ENCODE measurements at regions not wholly inside any gene's neighbourhood (a gene's known extent, or its start where the extent isn't known, plus 50 kb on each side); places are given as distances from the start of the nearest gene placed in this dataset.

DNA sequence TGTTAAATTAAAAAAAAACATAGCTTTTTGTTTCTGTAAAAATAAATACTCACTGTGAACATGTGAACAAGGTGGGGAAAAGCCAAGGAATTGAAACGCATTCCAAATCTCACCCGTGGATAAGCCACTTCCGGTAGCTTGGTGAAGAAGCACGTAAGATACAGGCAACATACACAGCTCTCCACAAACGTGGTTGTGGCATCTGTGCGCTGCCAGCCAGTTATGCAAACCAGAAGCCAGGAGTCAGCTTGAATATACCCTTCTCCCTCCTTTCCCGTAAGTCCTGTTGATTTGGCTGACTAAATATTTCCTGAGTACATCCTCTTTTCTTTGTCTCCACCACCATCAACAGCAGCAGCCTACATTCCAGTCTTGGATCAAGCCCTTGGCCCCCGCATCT is 486.2 kb downstream of the VRK1 start:
- 61% methylated on average over 4 of the region's 8 CpGs; no CpG with 5 or more reads in 1 of the 2 experiments for WGBS, 2 experiments (ENCODE audit: extremely low coverage in 2 of 2, insufficient read length in 1 of 2)
- H4K91ac ChIP-seq (ENCODE audit: insufficient read depth, low read depth, low read length), result no peak overlapping the region
- no TSS peak for BruUV-seq (replicated peaks)
- DNase-seq, result no peak
- H3K23ac ChIP-seq (ENCODE audit: low read depth, low read length), result no peak overlapping the region
- H3K9me1 ChIP-seq (ENCODE audit: insufficient read depth, low read length), result no peaks in the 10 kb centered on the region
- no peak overlapping the region for H2BK5ac ChIP-seq (ENCODE audit: low read depth, low read length, poor library complexity, severe bottlenecking)
- H2BK120ac ChIP-seq (ENCODE audit: low read depth, low read length), result no peak overlapping the region
- H3K9ac ChIP-seq (ENCODE audit: low read depth, low read length), result no peak overlapping the region
- no peak overlapping the region for H2AFZ ChIP-seq (replicated peaks; ENCODE audit: low read length, poor library complexity)
- no peak overlapping the region for H2BK15ac ChIP-seq (ENCODE audit: low read depth, low read length)
- H2BK20ac ChIP-seq (ENCODE audit: low read depth, low read length), result no peak overlapping the region
- ATAC-seq (ENCODE audit: low read depth), result no peak
- in situ Hi-C loops (cut with MboI; ENCODE audit: low sequenced_read_pairs), result no loop called here
- H3K14ac ChIP-seq (replicated peaks; ENCODE audit: low read depth, low read length), result no peak overlapping the region
- H4K20me1 ChIP-seq (ENCODE audit: insufficient read depth, low read length), result no peaks in the 10 kb centered on the region
- TF ChIP-seq, protein P1, sequence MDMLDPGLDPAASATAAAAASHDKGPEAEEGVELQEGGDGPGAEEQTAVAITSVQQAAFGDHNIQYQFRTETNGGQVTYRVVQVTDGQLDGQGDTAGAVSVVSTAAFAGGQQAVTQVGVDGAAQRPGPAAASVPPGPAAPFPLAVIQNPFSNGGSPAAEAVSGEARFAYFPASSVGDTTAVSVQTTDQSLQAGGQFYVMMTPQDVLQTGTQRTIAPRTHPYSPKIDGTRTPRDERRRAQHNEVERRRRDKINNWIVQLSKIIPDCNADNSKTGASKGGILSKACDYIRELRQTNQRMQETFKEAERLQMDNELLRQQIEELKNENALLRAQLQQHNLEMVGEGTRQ (IDR thresholded peaks at IDR 0.05; ENCODE audit: low read depth, low read length), result no peak
- TF ChIP-seq SMC3 (IDR thresholded peaks at IDR 0.05; ENCODE audit: low read depth, low read length) (no peak), CTCF (conservative IDR thresholded peaks at IDR 0.05; ENCODE audit: low read depth, low read length) (no peak), FOS (IDR thresholded peaks at IDR 0.05; ENCODE audit: low read depth, low read length) (no peak), RAD21 (IDR thresholded peaks at IDR 0.05; ENCODE audit: low read length) (no peak), RFX5 (IDR thresholded peaks at IDR 0.05; ENCODE audit: low read depth, low read length) (no peak), MAFK (IDR thresholded peaks at IDR 0.05; ENCODE audit: low read depth, low read length) (no peak), POLR2A (IDR thresholded peaks at IDR 0.05; ENCODE audit: low read depth, low read length) (no peak), RCOR1 (IDR thresholded peaks at IDR 0.05; ENCODE audit: insufficient replicate concordance, low read length) (no peak), MXI1 (IDR thresholded peaks at IDR 0.05; ENCODE audit: borderline replicate concordance, low read depth, low read length) (no peak), CHD1 (IDR thresholded peaks at IDR 0.05; ENCODE audit: low read depth, low read length) (no peak)
- TF ChIP-seq, protein P2, sequence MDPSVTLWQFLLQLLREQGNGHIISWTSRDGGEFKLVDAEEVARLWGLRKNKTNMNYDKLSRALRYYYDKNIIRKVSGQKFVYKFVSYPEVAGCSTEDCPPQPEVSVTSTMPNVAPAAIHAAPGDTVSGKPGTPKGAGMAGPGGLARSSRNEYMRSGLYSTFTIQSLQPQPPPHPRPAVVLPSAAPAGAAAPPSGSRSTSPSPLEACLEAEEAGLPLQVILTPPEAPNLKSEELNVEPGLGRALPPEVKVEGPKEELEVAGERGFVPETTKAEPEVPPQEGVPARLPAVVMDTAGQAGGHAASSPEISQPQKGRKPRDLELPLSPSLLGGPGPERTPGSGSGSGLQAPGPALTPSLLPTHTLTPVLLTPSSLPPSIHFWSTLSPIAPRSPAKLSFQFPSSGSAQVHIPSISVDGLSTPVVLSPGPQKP (IDR thresholded peaks at IDR 0.05; ENCODE audit: borderline replicate concordance, low read depth, low read length), result no peak
- H2AK9ac ChIP-seq (replicated peaks; ENCODE audit: low read depth, low read length, poor library complexity), result no peak overlapping the region
- no peaks in the 10 kb centered on the region for H3K79me1 ChIP-seq (ENCODE audit: low read depth in 1 of 2, low read length in 2 of 2)
- H4K5ac ChIP-seq (ENCODE audit: low read depth, low read length), result no peak overlapping the region
- no peak overlapping the region for H3K4ac ChIP-seq (ENCODE audit: low read depth, low read length)
- no peaks in the 10 kb centered on the region for H3K27me3 ChIP-seq (ENCODE audit: control insufficient read depth, insufficient read depth, low read length)
- dilution Hi-C loops (cut with HindIII; ENCODE audit: low sequenced_read_pairs, unreplicated experiment), result no loop called here
- intact Hi-C loops (cut with micrococcal nuclease), result no loop called here
- H3K4me3 ChIP-seq (ENCODE audit: insufficient read depth, low read depth, low read length), result no peak overlapping the region
- no peaks in the 10 kb centered on the region for H3K4me1 ChIP-seq (ENCODE audit: control insufficient read depth, insufficient read depth, low read length)
- H3K4me2 ChIP-seq (ENCODE audit: low read depth, low read length), result no peak overlapping the region
- H4K8ac ChIP-seq (ENCODE audit: low read depth in 2 of 2, low read length in 2 of 2), result no peak overlapping the region
- no peaks in the 10 kb centered on the region for H3K36me3 ChIP-seq (ENCODE audit: control insufficient read depth, insufficient read depth, low read length)
- H2AK5ac ChIP-seq (ENCODE audit: low read depth, low read length), result no peak overlapping the region
- H3K56ac ChIP-seq (ENCODE audit: extremely low read depth, insufficient read depth, low read length), result no peak overlapping the region
- CTCF ChIA-PET, result no interaction called here
- H3K9me3 ChIP-seq (ENCODE audit: control insufficient read depth, insufficient read depth, low read length), result peaks cover 28% of the 10 kb centered on the region
- H3K18ac ChIP-seq (ENCODE audit: low read depth, low read length), result no peak overlapping the region
- POLR2A ChIA-PET (ENCODE audit: unreplicated experiment), result no interaction called here
- H3K27ac ChIP-seq (ENCODE audit: insufficient read depth, low read length), result no peak overlapping the region

All from IMR-90 (cell line).